Stomach smooth muscle (tissue), 2 donors: ENCODE measurements at regions not wholly inside any gene's neighbourhood (a gene's known extent, or its start where the extent isn't known, plus 50 kb on each side); places are given as distances from the start of the nearest gene placed in this dataset.

Source experiments
- H3K27ac ChIP-seq: one replicate; pipeline ENCODE4 v1.7.0; 2013; ENCODE audit warnings: mild to moderate bottlenecking, low read length, inconsistent platforms
- H3K27me3 ChIP-seq, 2 donors: one replicate each; pipeline ENCODE4 v1.7.0; 2013; ENCODE audit warnings: low read length in 2 of 2; ENCODE audit not compliant: insufficient read depth in 2 of 2, control insufficient read depth in 1 of 2
- H3K36me3 ChIP-seq, 2 donors: one replicate each; pipeline ENCODE4 v1.7.0; 2013; ENCODE audit warnings: low read length in 2 of 2; ENCODE audit not compliant: control insufficient read depth in 2 of 2, insufficient read depth in 2 of 2
- H3K4me1 ChIP-seq: one replicate; pipeline ENCODE4 v1.7.0; 2013; ENCODE audit warnings: low read length; ENCODE audit not compliant: control insufficient read depth, insufficient read depth
- H3K4me3 ChIP-seq, 2 donors: one replicate each; pipeline ENCODE4 v1.7.0; 2013; ENCODE audit warnings: low read length in 2 of 2
- H3K9ac ChIP-seq, 2 donors: one replicate each; pipeline ENCODE4 v1.7.0; 2013; ENCODE audit warnings: low read length in 2 of 2, mild to moderate bottlenecking in 1 of 2
- H3K9me3 ChIP-seq, 2 donors: one replicate each; pipeline ENCODE4 v1.7.0; 2013; ENCODE audit warnings: low read length in 2 of 2; ENCODE audit not compliant: control insufficient read depth in 2 of 2
- donor health status: healthy.
- donor health status: Pancreatic carcinoma.

DNA sequence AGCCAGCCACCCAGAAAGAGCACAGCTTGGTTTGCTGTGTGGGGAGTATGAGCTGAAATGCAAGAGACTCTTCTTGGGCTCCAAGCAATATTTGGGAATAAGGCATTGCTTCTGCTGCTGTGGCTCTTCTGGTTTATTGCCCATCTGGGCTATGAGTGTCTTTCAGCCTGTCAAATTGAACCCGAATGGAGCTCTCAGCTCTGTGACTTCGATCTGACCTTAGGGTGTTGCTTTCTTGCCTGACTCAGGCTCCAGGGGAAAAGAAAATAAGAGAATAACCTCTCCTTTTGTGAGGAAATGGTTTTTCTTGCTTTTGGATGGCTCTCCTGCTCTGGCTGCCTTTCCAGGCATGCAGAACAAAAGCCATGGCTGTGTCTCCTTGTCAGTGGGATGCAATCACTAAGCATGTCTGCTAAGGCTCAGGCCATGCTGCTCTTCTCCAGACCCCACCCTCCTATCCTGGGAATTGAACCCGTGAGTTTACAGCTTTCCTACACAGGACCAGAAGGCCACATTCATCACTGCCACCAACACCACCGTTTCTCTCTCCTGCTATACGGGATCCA, 169.4 kb upstream of the JAG1 start:
- Histone ChIP-seq H3K4me3 (no peak overlapping the region), H3K36me3 (no peaks in the 10 kb centered on the region), H3K9me3 (peaks cover 6 to 8% of the 10 kb centered on the region in 2 donors), H3K4me1 (no peaks in the 10 kb centered on the region), H3K9ac (no peak overlapping the region), H3K27me3 (no peaks in the 10 kb centered on the region), H3K27ac (no peak overlapping the region)

DNA sequence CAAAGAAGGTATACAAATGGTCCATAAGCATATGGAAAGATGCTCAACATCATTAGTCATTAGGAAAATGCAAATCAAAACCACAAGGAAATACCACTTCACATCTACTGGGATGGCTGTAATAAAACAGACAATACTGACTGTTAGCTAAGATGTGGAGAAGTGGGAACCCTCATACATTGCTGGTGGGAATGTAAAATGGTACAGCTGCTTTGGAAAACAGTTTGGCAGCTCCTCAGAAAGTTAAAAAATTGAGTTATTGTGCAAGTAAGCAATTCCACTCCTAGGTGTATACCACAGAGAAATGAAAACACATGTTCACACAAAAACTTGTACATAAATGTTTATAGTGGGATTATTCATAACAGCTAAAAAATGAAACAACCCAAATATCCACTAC, 173.0 kb upstream of the JAG1 start:
- H3K36me3 ChIP-seq, result no peaks in the 10 kb centered on the region
- no peak overlapping the region for H3K4me3 ChIP-seq
- peaks cover 5 to 7% of the 10 kb centered on the region in 2 donors for H3K9me3 ChIP-seq
- no peaks in the 10 kb centered on the region for H3K27me3 ChIP-seq
- no peak overlapping the region for H3K9ac ChIP-seq
- no peaks in the 10 kb centered on the region for H3K4me1 ChIP-seq
- H3K27ac ChIP-seq, result no peak overlapping the region

DNA sequence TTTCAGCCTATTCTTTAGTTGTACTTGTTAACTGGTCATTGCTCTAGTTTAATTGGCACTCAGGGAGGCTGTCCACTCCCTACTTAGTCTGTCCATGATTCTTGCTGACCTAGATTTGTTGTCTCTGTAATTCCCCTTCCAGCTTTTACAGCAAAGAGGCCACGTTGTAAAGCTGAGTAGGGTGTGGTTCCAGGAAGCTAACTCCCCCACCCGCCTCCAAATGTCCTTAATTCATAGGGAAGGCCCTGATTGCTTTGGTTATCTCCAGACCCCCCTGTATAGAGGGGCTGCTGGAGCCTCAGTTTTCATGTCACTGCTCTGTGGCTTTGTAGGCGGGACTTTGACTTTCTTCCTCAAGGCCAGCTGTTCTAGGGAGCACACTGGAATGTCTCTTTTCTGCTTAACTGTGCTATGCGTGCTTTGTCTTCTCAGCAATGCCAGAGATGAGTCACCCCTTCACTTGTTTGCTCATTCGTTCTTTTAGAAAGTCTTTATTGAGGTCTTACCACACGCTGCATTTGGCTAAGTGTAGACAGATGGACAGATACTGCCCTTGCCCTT, 175.1 kb upstream of the JAG1 start:
- H3K9ac ChIP-seq, result no peak overlapping the region
- no peaks in the 10 kb centered on the region for H3K27me3 ChIP-seq
- H3K36me3 ChIP-seq, result no peaks in the 10 kb centered on the region
- no peak overlapping the region for H3K4me3 ChIP-seq
- no peaks in the 10 kb centered on the region for H3K4me1 ChIP-seq
- H3K9me3 ChIP-seq, result no peaks in the 10 kb centered on the region
- no peak overlapping the region for H3K27ac ChIP-seq

DNA sequence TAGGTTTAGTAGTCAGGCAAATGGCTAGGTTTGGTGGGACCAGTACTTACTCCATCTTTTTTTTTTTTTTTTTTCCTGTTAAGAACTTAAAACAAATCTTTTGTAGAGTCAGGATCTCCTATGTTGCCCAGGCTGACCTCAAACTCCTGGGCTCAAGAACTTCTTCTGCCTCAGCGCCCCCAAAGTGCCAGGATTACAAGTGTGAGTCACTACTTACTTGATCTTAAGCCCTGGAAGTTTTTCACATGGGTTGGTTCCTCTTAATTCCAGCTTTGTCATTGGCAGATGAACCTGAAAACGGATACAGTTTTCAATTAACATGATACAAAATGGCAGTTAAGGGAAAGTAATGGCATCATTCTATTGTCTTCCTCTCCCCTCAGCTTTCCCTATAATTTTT, 179.4 kb upstream of the JAG1 start:
- H3K4me1 ChIP-seq, result no peaks in the 10 kb centered on the region

DNA sequence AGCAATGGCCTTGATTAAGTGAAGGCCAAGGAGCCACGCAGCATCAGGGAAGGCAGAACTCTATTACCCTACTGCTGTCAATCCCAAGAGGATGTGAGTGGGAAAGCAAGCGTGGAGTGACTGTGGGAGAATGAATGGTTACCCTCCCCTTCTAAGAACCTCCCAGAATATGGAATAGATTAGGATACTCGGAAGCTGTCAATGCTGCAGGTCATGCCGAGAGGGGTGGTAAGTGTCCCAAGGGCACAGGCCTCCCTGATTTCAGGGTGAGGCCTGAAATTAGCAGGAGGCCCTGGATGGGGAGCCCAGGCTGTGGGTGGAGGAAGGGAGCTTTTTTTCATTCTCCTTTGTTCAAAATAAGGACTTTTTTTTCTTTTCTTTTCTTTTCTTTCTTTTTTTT, 179.9 kb upstream of the JAG1 start:
- H3K27ac ChIP-seq, result no peak overlapping the region
- H3K27me3 ChIP-seq, result no peaks in the 10 kb centered on the region
- H3K4me3 ChIP-seq, result no peak overlapping the region
- H3K4me1 ChIP-seq, result no peaks in the 10 kb centered on the region
- H3K9me3 ChIP-seq, result no peaks in the 10 kb centered on the region
- H3K9ac ChIP-seq, result no peak overlapping the region
- no peaks in the 10 kb centered on the region for H3K36me3 ChIP-seq

More for the DNA sequence above, 179.4 kb upstream of the JAG1 start:
- Histone ChIP-seq H3K27ac (no peak overlapping the region), H3K4me3 (no peak overlapping the region), H3K27me3 (no peaks in the 10 kb centered on the region), H3K9me3 (no peaks in the 10 kb centered on the region), H3K36me3 (no peaks in the 10 kb centered on the region), H3K9ac (no peak overlapping the region)

DNA sequence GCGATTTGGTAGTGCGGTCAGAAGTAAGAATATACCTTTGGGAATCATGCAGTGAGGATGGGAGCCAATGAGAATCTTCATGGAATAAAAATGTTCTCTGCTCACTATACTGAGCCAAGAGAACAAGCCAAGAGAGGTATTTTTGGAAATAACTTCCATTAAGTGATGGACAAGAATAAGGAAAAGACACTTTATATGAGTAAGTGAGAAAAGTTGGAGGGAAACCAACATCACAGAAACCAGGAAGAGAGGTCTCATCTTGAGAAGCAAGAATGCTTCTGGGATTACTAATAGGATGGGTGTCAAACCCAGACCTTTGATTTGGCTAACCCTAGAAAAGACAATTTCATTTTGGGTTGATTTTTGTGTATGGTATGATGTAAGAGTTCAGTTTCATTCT, 181.2 kb upstream of the JAG1 start:
- H3K9me3 ChIP-seq, result no peaks in the 10 kb centered on the region
- H3K4me3 ChIP-seq, result no peak overlapping the region
- no peaks in the 10 kb centered on the region for H3K27me3 ChIP-seq
- H3K9ac ChIP-seq, result no peak overlapping the region
- H3K27ac ChIP-seq, result no peak overlapping the region
- no peaks in the 10 kb centered on the region for H3K36me3 ChIP-seq
- H3K4me1 ChIP-seq, result no peaks in the 10 kb centered on the region

DNA sequence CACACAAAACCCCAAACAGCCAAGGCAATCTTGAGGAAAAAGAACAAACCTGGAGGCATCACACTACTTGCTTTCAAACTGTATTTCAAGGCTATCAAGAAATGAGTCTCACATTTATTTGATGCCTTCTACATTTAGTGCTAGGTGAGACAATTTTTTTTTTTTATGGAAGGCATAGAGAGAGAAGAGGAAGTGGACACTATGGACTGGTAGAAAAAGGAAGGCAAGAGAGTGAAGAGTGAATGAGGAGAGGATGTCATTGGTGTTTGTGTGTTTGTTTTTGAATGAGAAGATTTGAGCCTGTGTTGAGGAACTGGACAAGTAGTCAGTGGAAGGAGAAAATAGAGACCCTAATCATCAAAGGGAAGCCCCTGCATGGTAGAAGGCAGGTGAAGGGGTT, 182.0 kb upstream of the JAG1 start:
- no peaks in the 10 kb centered on the region for H3K27me3 ChIP-seq
- no peak overlapping the region for H3K9ac ChIP-seq
- H3K9me3 ChIP-seq, result no peaks in the 10 kb centered on the region
- H3K4me3 ChIP-seq, result no peak overlapping the region
- H3K36me3 ChIP-seq, result no peaks in the 10 kb centered on the region
- no peaks in the 10 kb centered on the region for H3K4me1 ChIP-seq
- no peak overlapping the region for H3K27ac ChIP-seq

DNA sequence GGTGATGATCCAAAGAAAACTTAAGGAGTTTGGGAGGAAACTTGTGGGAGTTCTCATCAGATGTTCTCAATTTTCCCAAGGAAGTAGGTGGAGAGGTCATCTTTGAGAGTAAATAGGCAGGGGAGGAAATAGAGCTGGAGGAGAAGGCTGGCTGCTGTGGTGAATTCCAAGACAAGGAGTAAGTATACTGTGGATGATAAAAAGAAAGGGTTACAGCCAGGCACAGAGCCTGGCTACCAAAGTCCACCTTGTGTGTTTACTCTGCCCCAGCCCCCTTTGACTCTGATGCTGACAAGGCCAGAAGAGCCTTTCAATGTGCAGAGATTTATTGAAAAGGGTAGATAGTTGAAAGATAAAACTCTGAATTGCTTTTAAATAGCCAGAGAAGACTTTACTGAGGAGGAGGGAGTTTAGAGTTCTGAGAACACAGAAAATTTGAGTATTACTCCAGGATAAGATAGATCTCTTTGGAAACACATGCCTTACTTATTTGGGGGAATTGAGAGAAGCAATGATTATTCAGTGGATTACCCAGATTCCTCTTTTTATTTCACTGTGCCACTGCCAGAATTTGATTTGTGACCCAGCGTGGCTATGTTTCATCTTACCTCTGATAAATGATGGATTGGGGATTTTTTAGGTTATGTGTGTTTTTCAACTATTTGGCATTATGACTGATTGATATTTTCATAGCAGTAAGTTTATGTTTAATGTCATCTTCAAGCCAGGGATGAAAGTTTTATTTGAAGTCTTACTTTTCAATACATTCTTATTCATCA, 182.6 kb upstream of the JAG1 start:
- Histone ChIP-seq H3K4me1 (no peaks in the 10 kb centered on the region), H3K9me3 (no peaks in the 10 kb centered on the region), H3K9ac (no peak overlapping the region), H3K27ac (no peak overlapping the region), H3K27me3 (no peaks in the 10 kb centered on the region), H3K4me3 (no peak overlapping the region), H3K36me3 (no peaks in the 10 kb centered on the region)

DNA sequence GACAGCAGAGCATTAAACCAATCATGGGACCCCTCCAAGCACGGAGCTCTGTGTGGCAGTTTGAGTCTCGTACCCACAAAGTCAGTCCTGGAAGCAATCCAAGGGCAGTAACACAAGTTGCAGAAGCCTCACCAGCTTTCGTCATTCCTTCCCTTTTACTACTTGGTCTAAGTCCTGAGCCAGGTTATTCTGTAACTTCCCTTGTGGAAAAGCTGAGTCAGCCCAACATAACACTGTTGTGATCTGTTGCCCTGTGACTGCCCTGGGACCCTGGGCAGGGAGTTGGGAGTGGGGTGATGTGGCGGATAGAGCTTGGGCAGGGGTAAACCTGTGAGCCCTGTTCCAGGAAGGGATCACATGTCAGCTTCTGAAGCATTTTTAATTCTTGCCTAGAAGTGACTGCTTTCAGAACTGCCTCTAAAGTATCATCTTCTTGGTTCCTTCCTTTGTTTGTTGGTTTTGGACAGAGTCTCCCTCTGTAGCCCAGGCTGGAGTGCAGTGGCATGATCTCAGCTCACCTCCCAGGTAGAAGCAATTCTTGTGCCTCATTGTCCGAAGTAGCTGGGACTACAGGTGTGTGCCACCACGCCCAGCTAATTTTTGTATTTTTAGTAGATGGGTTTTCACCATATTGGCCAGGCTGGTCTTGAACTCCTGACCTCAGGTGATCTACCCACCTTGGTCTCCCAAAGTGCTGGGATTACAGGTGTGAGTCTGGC, 183.7 kb upstream of the JAG1 start:
- H3K9me3 ChIP-seq, result no peaks in the 10 kb centered on the region
- H3K27ac ChIP-seq, result no peak overlapping the region
- H3K4me1 ChIP-seq, result no peaks in the 10 kb centered on the region
- no peaks in the 10 kb centered on the region for H3K27me3 ChIP-seq
- no peaks in the 10 kb centered on the region for H3K36me3 ChIP-seq
- no peak overlapping the region for H3K4me3 ChIP-seq
- no peak overlapping the region for H3K9ac ChIP-seq

DNA sequence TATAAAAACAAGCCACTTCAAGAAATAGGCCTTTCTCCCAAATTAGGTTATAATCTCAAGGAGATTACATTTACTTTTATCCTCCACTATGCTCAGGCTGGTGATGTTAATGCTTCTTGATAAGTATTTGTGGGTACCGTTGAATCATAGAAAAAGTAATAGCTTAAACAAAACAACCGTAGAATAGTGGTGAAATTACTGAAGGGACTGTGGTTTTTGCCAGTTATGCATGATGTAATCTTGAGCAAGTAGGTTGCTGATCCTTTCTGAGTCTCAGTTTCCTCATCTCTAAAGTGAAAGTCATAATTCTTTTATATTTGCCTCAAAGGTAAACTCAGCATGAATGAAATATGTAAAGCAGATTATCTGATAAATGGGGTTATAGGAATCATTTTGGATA, 187.3 kb upstream of the JAG1 start:
- Histone ChIP-seq H3K4me3 (no peak overlapping the region), H3K9ac (no peak overlapping the region), H3K4me1 (peaks cover 7% of the 10 kb centered on the region), H3K36me3 (no peaks in the 10 kb centered on the region), H3K27me3 (no peaks in the 10 kb centered on the region), H3K27ac (no peak overlapping the region), H3K9me3 (no peaks in the 10 kb centered on the region)
